Right atrium auricular region (tissue), 2 donors: ENCODE measurements at regions not wholly inside any gene's neighbourhood (a gene's known extent, or its start where the extent isn't known, plus 50 kb on each side); places are given as distances from the start of the nearest gene placed in this dataset.

Source experiments
- DNase-seq: peaks from one replicate; pipeline ENCODE4 v3.0.0-alpha.2; 2019; ENCODE audit warnings: low spot score
- H3K27ac ChIP-seq, 2 donors: fragments of 200-600 bp; sonication (generic); 1 replicate in 1 of 2; 2 replicates in 1 of 2; pipeline ENCODE4 v1.5.1; 2016 to 2019
- H3K27me3 ChIP-seq, 2 donors: fragments of 200-600 bp; sonication (generic); one replicate each; pipeline versions ENCODE4 v1.5.1 to v1.6.0; 2017 to 2019
- H3K36me3 ChIP-seq: fragments of 200-600 bp; sonication (generic); one replicate; pipeline ENCODE4 v1.5.1; 2016
- H3K4me1 ChIP-seq, 2 donors: fragments of 200-600 bp; sonication (generic); one replicate each; pipeline versions ENCODE4 v1.5.1 to v1.6.0; 2017 to 2019
- H3K4me3 ChIP-seq, 2 donors: fragments of 200-600 bp; sonication (generic); 1 replicate in 1 of 2; 2 replicates in 1 of 2; pipeline ENCODE4 v1.5.1; 2017 to 2019; ENCODE audit warnings: mild to moderate bottlenecking in 1 of 2, moderate library complexity in 1 of 2
- H3K9me3 ChIP-seq, 2 donors: fragments of 200-600 bp; sonication (generic); one replicate each; pipeline ENCODE4 v1.5.1; 2019
- TF ChIP-seq, protein P1 (sequence below), 2 donors: fragments of 200-600 bp; sonication (generic); IDR thresholded peaks; one replicate each; pipeline ENCODE4 v1.5.1; 2019; ENCODE audit warnings: antibody characterized with exemption in 2 of 2

DNA sequence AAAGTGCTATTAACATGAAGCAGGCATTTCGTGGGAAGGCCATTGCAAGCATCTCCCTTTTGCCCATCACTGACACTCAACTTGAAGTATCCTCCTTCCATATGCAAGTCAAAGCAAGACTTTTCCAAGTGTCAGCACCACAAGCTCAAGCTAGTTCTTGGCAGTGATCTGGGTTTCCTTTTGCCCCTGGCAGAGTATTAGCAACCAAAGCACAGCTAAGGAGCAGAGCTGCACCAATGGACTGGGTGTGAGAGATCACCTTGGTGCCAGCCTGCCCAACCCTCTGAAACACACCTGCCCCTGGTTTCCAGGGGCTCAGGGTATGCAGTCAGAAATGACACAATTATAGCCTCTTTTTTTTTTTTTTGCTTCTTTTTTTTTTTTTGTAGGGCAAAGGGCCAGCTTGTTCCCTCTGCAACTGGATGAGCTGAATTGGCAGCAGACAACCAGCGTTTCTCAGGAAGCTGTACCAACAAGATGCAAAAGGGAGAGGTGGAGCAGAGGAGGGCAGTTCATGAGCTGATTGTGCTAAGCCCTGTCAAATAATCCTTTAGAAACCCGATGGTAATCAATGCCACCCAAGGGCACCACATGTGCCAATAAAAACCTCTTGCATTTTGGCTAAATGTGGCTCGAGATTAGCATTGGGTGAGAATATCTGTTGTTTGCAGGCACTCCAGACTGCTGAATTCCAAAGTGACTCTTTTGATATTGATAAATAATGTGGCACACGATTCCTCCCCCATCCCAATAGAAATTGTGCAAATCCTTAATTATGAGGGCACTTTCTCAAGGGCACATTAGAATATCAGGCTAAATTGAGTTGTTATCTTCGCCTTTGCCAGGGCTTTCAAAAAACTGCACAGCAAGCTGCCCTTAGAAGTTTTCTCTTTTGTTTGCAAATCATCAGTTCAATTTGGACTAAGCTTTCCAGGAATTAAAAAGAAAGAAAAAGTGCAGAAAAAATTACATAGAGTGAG is 192.4 kb downstream of the GAS1 start:
- H3K27ac ChIP-seq = no peak overlapping the region
- no peak overlapping the region for H3K4me3 ChIP-seq
- H3K36me3 ChIP-seq = no peaks in the 10 kb centered on the region
- H3K27me3 ChIP-seq = no peaks in the 10 kb centered on the region
- DNase-seq = no peak
- H3K4me1 ChIP-seq = peaks cover 0 to 8% of the 10 kb centered on the region in 2 donors
- TF ChIP-seq, protein P1, sequence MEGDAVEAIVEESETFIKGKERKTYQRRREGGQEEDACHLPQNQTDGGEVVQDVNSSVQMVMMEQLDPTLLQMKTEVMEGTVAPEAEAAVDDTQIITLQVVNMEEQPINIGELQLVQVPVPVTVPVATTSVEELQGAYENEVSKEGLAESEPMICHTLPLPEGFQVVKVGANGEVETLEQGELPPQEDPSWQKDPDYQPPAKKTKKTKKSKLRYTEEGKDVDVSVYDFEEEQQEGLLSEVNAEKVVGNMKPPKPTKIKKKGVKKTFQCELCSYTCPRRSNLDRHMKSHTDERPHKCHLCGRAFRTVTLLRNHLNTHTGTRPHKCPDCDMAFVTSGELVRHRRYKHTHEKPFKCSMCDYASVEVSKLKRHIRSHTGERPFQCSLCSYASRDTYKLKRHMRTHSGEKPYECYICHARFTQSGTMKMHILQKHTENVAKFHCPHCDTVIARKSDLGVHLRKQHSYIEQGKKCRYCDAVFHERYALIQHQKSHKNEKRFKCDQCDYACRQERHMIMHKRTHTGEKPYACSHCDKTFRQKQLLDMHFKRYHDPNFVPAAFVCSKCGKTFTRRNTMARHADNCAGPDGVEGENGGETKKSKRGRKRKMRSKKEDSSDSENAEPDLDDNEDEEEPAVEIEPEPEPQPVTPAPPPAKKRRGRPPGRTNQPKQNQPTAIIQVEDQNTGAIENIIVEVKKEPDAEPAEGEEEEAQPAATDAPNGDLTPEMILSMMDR (IDR thresholded peaks at IDR 0.05) = no peak
- no peaks in the 10 kb centered on the region for H3K9me3 ChIP-seq

DNA sequence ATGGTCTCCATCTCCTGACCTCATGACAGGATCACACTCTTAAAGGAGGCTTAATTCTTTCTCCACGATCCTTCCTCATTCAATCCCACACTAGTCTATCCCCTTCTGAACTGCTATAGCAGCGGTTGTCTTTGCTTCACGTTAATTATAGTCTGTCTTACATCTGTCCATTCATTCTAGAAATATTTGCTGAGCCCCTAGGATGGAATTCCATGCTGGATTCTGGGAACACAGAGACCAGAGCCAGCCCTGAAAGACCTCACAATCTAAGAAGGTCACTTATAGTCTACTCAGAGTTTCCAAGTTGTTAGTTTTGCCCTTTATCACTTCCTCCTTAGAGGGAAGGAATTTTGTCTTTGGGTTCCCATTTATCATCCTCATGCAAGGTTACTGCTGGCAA is 193.5 kb downstream of the GAS1 start:
- Histone ChIP-seq H3K4me1 (peaks cover 0 to 9% of the 10 kb centered on the region in 2 donors), H3K27ac (no peak overlapping the region), H3K27me3 (no peaks in the 10 kb centered on the region), H3K36me3 (no peaks in the 10 kb centered on the region), H3K4me3 (no peak overlapping the region), H3K9me3 (no peaks in the 10 kb centered on the region)
- TF ChIP-seq, protein P1 (IDR thresholded peaks at IDR 0.05) = no peak
- DNase-seq = no peak

DNA sequence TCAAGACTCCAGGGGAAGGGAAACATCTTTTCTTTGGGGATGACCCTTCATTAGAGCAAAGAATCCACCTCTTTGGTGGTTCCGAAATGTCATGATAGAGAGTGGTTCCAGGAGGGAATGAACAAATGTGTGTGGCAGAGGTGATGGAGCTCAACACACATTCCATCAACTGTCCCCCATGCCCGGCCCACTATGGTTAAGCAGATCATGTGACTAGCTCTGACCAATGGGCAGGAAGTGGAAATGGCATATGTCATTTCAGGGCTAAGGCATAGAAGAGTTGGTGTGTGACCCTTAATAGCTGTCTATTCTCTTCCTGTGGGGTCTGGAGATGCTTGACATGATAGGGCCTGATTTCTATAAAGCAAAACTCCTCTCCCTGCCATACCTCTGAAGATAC is 194.6 kb downstream of the GAS1 start:
- DNase-seq = no peak
- Histone ChIP-seq H3K27me3 (no peaks in the 10 kb centered on the region), H3K4me1 (peaks cover 0 to 9% of the 10 kb centered on the region in 2 donors), H3K27ac (no peak overlapping the region), H3K9me3 (no peaks in the 10 kb centered on the region), H3K4me3 (no peak overlapping the region), H3K36me3 (no peaks in the 10 kb centered on the region)
- TF ChIP-seq, protein P1 (IDR thresholded peaks at IDR 0.05) = no peak

DNA sequence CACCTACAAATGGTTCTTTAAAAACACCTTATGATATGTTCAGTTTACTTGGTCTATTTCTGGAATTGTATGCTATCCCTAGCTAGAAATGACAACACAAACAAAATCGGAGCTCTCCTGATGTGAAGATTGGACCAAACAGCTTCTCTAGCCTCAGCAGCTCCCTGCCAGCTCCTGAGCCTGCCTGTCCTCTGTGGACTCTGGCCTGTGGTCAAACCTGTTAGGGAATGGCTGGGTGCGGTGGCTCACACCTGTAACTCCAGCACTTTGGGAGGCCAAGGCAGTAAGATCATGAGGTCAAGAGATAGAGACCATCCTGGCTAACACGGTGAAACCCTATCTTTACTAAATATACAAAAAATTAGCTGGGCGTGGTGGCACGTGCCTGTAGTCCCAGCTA is 195.3 kb downstream of the GAS1 start:
- Histone ChIP-seq H3K9me3 (no peaks in the 10 kb centered on the region), H3K36me3 (no peaks in the 10 kb centered on the region), H3K27ac (no peak overlapping the region), H3K4me1 (peaks cover 0 to 9% of the 10 kb centered on the region in 2 donors), H3K27me3 (no peaks in the 10 kb centered on the region), H3K4me3 (no peak overlapping the region)
- peak; percentile 26 for DNase-seq
- TF ChIP-seq, protein P1 (IDR thresholded peaks at IDR 0.05) = no peak

DNA sequence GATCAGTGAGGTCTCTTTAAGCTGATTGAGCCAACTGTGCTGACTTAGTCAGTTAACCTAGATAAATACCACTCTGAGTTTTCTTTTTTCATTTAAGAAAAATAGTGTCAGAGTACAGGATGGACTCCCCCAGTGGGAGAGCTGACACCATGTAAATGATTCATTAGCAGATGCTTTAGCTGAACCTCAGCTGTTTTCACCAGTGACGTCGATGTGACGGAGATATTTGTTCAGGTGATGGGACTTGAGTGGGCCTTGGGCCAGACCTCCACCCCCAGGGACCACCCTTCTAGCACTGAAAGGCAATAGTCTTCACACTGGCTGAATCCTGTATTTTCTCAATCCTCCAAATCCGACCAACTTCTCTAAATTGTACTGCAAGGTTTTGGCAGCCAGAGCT is 196.1 kb downstream of the GAS1 start:
- TF ChIP-seq, protein P1 (IDR thresholded peaks at IDR 0.05) = no peak
- Histone ChIP-seq H3K4me1 (peaks cover 0 to 9% of the 10 kb centered on the region in 2 donors), H3K36me3 (no peaks in the 10 kb centered on the region), H3K4me3 (no peak overlapping the region), H3K9me3 (no peaks in the 10 kb centered on the region), H3K27ac (no peak overlapping the region), H3K27me3 (no peaks in the 10 kb centered on the region)
- DNase-seq = peak; percentile 36
